KMS-11 (cell line): ENCODE measurements at regions not wholly inside any gene's neighbourhood (a gene's known extent, or its start where the extent isn't known, plus 50 kb on each side); places are given as distances from the start of the nearest gene placed in this dataset.

Experiments
- H2AFZ ChIP-seq: fragments of 200-600 bp; sonication (generic); 2 replicates; pipeline ENCODE4 v1.6.1; 2016; ENCODE audit warnings: antibody characterized with exemption, mixed run types, low read depth
- H3K27ac ChIP-seq: fragments of 200-600 bp; sonication (generic); 2 replicates; pipeline ENCODE4 v1.6.1; 2016; ENCODE audit warnings: mild to moderate bottlenecking, mixed run types
- H3K27me3 ChIP-seq: fragments of 200-600 bp; sonication (generic); 2 replicates; pipeline ENCODE4 v1.6.1; 2017; ENCODE audit warnings: mild to moderate bottlenecking, low read depth, mixed run types, moderate library complexity; ENCODE audit not compliant: insufficient read depth
- H3K36me3 ChIP-seq: fragments of 200-600 bp; sonication (generic); 2 replicates; pipeline ENCODE4 v1.6.1; 2017; ENCODE audit warnings: mild to moderate bottlenecking, mixed run types; ENCODE audit not compliant: insufficient read depth
- H3K4me1 ChIP-seq: fragments of 200-600 bp; sonication (generic); 2 replicates; pipeline ENCODE4 v1.6.1; 2016; ENCODE audit warnings: mild to moderate bottlenecking, low read depth, mixed run types; ENCODE audit not compliant: poor library complexity, severe bottlenecking
- H3K4me2 ChIP-seq: fragments of 200-600 bp; sonication (generic); 2 replicates; pipeline ENCODE4 v1.7.0; 2016; ENCODE audit warnings: mild to moderate bottlenecking, mixed run types
- H3K4me3 ChIP-seq: fragments of 200-600 bp; sonication (generic); IDR thresholded peaks from 2 replicates; pipeline ENCODE4 v1.6.1; 2017; ENCODE audit warnings: low read depth, low read length, mixed read lengths; ENCODE audit not compliant: insufficient read depth
- H3K79me2 ChIP-seq: fragments of 200-600 bp; sonication (generic); 2 replicates; pipeline ENCODE4 v1.6.1; 2016; ENCODE audit warnings: low read depth, mixed run types; ENCODE audit not compliant: insufficient read depth
- H3K9ac ChIP-seq: fragments of 200-600 bp; sonication (generic); 2 replicates; pipeline ENCODE4 v1.6.1; 2016; ENCODE audit warnings: mild to moderate bottlenecking, mixed run types
- H4K20me1 ChIP-seq: fragments of 200-600 bp; sonication (generic); 2 replicates; pipeline ENCODE4 v1.6.1; 2016; ENCODE audit warnings: mild to moderate bottlenecking, mixed run types; ENCODE audit not compliant: insufficient read depth
- CTCF ChIP-seq: fragments of 200-600 bp; sonication (generic); conservative IDR thresholded peaks from 2 replicates; pipeline ENCODE4 v1.6.1; 2017; ENCODE audit warnings: low read depth, mild to moderate bottlenecking, antibody characterized with exemption, low read length, moderate library complexity, mixed read lengths

DNA sequence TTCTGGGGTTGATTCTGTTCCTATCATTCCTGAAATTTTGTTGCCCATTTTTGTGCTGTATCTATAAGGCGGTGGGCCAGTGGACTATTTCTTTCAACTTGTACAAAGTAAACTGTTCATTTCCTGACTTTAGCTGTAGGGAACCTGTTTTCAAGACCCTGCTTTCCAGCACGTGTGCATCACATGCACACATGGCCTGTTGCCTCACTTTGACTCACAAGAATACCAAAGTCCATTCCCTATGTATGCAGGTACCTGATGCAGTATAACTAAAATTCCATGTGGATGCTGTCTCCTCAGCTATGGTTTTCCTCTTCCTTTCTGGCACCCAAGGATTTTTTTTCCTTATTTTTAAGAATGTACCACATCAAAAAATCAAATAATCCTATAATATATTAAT is 284.1 kb upstream of the MANEA start:
- H3K4me2 ChIP-seq, result no peak overlapping the region
- H4K20me1 ChIP-seq, result no peaks in the 10 kb centered on the region
- no peaks in the 10 kb centered on the region for H3K79me2 ChIP-seq
- H3K27me3 ChIP-seq, result no peaks in the 10 kb centered on the region
- H3K4me3 ChIP-seq, result no peak overlapping the region
- H3K36me3 ChIP-seq, result no peaks in the 10 kb centered on the region
- no peak overlapping the region for H3K9ac ChIP-seq
- no peak overlapping the region for H2AFZ ChIP-seq
- H3K27ac ChIP-seq, result no peak overlapping the region
- H3K4me1 ChIP-seq, result no peaks in the 10 kb centered on the region
- no peak for TF ChIP-seq CTCF

DNA sequence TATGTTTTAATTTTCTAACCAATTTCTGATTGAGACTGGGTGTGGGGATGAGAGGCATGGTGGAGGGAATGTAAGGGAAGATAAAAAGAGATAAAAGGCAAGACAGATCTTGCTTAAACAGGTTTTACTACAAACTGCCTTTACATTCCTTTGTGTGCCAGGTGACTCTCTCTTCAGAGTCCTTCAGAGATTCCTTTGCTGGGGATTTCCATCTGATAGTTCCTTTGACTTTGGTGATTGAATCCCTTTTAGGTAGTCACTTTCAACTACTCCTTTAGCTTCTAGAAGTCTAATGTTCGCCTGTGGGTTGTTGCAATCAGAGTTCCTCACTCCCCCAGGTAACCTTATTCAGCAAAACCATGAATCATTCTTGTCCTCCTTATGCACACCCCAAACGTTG is 283.3 kb upstream of the MANEA start:
- Histone ChIP-seq H4K20me1 (no peaks in the 10 kb centered on the region), H2AFZ (no peak overlapping the region), H3K4me2 (no peak overlapping the region), H3K36me3 (no peaks in the 10 kb centered on the region), H3K4me1 (no peaks in the 10 kb centered on the region), H3K79me2 (no peaks in the 10 kb centered on the region), H3K9ac (no peak overlapping the region), H3K4me3 (no peak overlapping the region), H3K27me3 (no peaks in the 10 kb centered on the region), H3K27ac (no peak overlapping the region)
- no peak for TF ChIP-seq CTCF

DNA sequence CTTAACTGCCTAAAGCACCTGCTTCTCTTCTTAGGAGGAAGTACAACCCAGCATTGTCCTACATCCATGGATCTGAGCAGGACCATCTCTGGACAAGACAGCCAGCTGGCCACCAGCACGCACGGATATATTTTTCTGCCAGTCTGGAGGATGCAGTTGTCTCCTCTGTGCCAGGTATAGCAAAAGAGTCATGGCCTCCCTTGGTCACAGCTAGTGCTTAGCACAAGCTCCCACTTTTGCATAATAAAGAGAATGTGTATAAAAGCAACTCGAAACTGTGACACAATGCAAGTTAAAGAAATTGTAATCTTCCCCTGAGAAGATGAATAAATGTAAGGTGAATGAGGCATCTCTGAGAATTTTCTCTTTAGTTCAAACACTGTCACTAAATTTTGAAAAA is 267.8 kb upstream of the MANEA start:
- H3K9ac ChIP-seq, result no peak overlapping the region
- H4K20me1 ChIP-seq, result no peaks in the 10 kb centered on the region
- H3K4me2 ChIP-seq, result no peak overlapping the region
- no peak overlapping the region for H3K4me3 ChIP-seq
- no peak overlapping the region for H3K27ac ChIP-seq
- no peaks in the 10 kb centered on the region for H3K79me2 ChIP-seq
- H3K27me3 ChIP-seq, result no peaks in the 10 kb centered on the region
- H3K4me1 ChIP-seq, result no peaks in the 10 kb centered on the region
- TF ChIP-seq CTCF, result no peak
- no peak overlapping the region for H2AFZ ChIP-seq
- no peaks in the 10 kb centered on the region for H3K36me3 ChIP-seq

GRCh38 chr6:95318137-95318536 is 259.2 kb upstream of the MANEA start:
- Histone ChIP-seq H3K4me2 (no peak overlapping the region), H3K27me3 (no peaks in the 10 kb centered on the region), H3K27ac (no peak overlapping the region), H3K79me2 (no peaks in the 10 kb centered on the region), H3K4me1 (no peaks in the 10 kb centered on the region), H2AFZ (no peak overlapping the region), H3K4me3 (no peak overlapping the region), H3K9ac (no peak overlapping the region), H4K20me1 (no peaks in the 10 kb centered on the region), H3K36me3 (no peaks in the 10 kb centered on the region)
- no peak for TF ChIP-seq CTCF

- H2AFZ ChIP-seq, result no peak overlapping the region
- no peaks in the 10 kb centered on the region for H3K4me1 ChIP-seq
- H3K27me3 ChIP-seq, result no peaks in the 10 kb centered on the region
- no peak overlapping the region for H3K4me2 ChIP-seq
- no peak for TF ChIP-seq CTCF
- no peaks in the 10 kb centered on the region for H3K79me2 ChIP-seq
- no peak overlapping the region for H3K4me3 ChIP-seq
- no peak overlapping the region for H3K9ac ChIP-seq
- no peak overlapping the region for H3K27ac ChIP-seq
- H4K20me1 ChIP-seq, result no peaks in the 10 kb centered on the region
- no peaks in the 10 kb centered on the region for H3K36me3 ChIP-seq
Observed at GRCh38 chr6:95321126-95321525, 256.2 kb upstream of the MANEA start.
